ENCODE measurements at regions not wholly inside any gene's neighbourhood (a gene's known extent, or its start where the extent isn't known, plus 50 kb on each side); places are given as distances from the start of the nearest gene placed in this dataset.
A peak's percentile ranks its signal among the peaks of the same experiment; 100 is the strongest.

DNA sequence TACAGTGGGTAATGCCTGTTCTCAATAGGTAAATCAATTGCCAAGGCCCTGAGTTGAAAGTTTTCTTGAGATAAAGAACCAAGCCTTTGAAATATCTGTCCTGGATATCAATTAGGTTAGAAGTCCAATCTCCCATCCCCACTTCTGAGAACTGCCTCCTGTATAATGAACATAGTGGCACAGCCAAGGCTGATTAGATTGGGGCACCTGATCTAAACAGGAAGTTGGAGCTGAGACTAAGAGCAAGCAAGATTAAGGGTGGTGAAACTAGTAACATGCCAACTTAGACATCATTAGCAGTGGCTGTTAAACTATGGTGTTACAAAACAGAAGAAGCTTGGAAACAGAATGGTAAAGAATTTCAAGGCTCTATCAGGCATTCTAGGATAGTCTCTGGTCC, 137.7 kb upstream of the TMEM108 start:
- no peak for DNase-seq (ENCODE audit: low read depth)

DNA sequence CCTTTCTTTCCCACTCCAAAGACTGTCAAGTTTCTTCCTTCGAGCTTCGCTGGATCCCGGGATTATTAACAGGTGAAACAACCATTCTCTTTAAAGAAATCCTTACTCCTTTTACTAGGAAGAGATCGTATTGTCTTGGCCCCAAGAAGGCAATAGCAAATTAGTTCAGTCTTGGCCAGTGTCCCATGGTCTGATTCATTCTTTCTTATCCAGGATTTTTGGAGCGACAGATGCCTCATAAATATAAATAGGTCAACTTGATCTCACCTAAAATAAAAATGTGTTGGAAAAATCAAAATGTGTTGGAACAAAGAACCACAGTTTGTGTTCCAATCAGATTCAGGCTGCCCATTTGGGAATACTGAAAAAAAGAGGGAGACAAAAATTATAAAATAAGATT, 140.1 kb upstream of the TMEM108 start:
- no peak for DNase-seq (ENCODE audit: low read depth)

DNA sequence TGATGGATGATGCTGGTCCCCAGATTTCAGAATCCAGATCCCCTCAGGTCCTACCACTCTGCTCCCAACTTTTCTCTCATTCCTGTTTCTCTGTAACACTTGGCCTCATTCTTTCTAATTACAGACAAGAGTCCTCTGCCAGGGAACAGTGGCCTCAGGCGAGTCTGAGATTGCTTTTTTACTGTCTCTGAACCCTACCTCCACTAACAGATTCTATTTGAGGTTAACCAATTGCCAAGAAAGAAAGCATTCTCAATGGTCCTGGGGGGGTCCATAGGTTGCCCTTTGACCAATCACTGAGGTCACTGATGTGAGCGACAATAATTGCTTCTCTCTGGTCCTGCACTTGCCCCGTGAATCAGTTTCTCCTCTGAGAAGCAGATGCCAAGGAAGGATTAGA, 145.2 kb upstream of the TMEM108 start:
- DNase-seq (ENCODE audit: low read depth) = no peak

DNA sequence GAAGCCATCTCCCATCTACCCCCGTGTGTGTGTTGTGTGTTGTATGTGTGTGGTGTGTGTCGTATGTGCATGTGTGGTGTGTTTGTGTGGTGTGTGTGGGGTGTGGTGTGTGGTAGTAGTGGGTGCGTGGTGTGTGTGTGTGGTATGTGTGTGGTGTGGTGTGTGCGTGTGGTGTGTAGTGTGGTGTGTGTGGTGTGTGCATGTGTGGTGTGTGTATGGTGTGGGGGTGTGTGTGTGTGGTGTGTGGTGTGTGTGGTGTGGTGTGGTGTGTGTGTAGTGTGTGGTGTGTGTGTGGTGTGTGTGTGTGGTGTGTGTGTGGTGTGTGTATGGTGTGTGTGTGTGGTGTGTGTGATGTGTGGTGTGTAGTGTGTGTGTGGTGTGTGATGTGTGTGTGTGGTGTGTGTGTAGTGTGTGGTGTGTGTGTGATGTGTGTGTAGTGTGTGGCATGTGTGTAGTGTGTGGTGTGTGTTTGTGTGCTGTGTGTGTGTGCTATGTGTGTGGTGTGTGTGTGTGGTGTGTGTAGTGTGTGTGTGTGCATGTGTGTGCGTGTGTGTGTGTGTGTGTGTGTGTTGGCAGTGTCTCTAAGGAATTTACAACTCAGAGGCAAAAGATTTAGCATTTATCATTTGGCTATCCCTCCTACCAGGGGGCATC, 156.3 kb upstream of the TMEM108 start:
- no peak for DNase-seq (ENCODE audit: low read depth)

DNA sequence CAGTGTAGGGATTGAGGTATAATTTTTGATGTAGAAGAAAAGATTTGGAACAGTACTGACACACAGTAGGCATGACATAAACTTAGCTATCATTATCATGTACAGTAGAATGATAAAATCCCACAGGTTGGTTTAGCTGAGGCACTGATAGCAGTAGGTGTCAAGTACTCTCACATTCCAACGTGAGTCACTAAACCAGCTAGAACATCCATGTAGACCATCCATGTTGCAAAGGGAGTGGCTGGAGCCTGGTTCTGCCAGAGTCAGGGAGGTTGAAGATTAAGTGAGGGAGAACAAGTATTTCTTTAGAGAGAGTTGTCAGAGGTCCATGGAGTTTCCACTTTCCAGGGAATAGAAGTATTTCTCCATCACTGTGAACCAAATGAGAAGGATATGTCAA, 157.2 kb upstream of the TMEM108 start:
- DNase-seq (ENCODE audit: low read depth) = no peak

DNA sequence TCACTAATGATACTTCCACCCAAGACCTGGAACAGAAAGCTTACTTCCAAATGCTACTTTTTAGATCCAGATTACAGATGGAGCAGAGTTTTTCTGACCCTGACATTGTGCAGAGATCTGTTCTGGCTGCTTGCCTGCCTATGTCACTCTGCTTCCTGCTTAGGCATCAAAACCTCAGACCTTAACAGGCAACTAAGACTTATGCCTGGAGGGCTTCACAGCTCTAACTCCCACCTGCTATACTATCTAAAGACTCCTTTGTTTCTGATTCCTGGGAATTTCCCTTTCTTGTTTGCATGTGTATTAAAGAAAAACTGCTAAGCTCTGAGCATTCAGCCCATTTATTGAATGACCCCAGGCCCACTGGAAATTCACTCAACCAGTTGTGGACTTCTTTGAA, 157.4 kb upstream of the NPHP3 start:
- no peak for DNase-seq (ENCODE audit: low read depth)

DNA sequence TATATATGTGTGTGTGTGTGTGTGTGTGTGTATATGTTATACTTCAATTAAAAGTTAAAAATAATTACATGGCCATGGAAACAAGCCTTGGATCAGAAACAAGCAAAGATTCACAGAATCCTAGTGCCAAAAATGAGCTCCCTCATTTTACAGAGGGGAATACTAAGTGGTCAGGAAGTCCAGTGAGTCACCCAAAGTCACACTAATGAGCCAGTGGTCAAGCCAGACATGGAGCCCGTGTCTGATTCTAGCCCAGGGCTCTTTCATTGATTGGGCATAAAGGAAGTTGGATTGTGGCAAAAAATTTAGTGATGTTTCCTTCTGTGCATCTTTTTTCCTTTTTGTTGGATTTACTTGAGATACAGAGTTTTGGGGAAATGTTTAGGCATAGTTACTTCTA, 152.5 kb upstream of the NPHP3 start:
- no peak for DNase-seq (ENCODE audit: low read depth)

DNA sequence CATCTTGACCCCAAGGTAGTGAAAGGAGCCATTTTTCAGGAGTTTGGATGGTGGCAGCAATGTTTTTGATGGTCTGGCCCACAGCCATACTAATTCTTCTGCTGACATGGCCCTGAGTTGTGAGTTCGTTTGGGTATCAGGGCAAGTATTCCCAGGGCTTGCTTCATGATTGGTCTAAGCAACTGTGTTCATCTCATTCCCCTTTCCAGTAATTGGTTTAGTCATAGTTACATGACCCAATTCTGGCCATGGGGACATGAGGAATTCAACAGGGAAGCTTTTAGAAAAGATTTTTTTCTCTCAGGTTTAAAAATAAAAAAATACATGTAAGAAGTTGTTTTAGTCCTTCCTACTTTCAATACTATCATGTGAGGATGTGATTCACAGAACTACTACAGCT, 150.5 kb upstream of the NPHP3 start:
- no peak for DNase-seq (ENCODE audit: low read depth)

DNA sequence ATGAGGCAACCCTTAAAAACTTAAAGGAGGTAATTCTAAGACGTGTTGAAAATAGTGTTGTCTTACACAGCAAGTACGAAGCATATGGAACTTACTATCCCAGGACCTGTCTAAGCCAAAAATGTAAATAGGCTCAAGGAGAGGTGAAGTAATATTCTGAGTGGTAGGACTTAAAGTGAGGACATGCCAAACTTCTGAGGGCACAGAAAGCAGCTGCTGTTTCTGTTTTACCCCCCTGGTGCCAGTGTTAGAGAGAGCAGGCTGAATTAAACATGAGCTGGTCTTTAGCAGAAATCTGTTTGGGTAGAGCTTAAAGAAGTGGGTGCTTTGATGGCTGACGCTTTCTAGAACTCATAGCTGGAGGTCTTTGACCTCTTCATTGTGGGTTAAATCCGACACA, 149.7 kb upstream of the NPHP3 start:
- DNase-seq (ENCODE audit: low read depth) = no peak

DNA sequence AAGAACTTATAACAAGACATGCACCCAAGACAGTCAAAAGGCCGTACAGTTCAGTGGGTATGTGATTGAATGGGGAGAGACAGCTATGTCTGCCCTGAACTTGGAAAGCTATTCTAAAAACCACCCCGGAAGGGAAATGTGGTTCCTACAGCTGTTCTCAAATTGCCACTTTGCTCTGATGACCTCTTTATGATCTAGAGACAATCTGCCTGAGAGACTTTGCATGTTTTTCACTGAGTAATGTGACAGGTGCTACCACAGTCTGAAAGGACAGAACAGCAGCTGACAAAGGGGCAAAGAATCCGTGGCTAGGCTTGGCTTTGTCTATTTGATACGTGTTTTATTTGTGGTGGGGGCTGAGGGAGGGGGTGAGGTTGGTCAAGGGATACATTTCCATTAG, 148.3 kb upstream of the NPHP3 start:
- DNase-seq (ENCODE audit: low read depth) = no peak

DNA sequence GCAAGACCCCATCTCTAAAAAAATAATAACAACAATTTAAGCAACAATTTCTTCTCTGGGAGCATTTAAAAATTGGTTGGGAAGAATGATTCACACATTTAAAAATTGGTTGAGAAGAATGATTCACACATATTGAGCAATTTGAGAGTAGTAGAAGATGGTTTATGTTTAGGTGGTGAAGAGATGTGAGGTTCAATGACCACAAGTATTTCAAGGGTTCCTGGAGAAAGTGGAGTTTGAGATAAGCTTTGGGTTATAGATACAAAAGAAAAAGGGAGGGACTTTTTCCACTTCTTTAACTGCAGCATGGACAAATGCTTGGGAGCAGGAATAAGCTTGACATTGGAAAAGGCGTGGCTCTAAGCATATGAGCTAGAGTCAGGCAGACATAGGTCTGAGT, 145.7 kb upstream of the NPHP3 start:
- peak; percentile 52 for DNase-seq (ENCODE audit: low read depth)

DNA sequence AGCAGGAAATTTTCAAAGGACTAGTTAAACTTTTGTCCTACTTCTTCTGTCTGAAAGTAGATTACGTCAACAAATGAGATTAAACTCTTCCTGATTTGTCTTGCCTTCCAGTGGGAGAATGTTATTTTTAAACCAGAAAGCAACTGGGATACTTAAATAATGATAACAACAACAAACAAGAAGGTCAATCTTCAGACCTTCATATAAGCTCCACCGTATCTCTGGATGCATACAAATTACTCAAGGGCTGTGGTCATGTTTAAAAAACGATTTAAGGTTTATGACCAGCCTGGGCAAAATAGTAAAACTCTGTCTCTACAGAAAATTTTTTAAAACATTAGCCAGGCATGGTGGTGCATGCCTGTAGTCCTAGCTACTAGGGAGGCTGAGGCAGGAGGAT, 145.3 kb upstream of the NPHP3 start:
- DNase-seq (ENCODE audit: low read depth) = no peak

DNA sequence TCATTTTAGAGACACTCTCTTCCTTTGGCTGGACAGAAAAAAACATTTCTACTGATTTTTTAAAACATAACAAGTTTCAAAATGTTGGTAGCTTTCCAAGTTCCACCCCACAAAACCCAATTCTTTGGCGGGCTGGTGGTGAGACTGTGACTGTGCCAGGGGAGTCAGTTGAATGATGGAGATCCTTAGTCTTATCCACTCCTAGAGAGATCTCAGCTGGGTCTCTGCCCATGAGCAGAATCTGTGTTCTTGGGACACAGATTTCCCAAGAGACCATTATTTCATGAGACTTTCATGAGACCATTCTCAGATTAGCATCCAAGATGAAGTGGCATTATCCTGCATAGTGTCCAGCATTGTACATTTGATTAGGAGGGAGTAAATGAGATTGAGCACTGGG, 135.1 kb upstream of the NPHP3 start:
- no peak for DNase-seq (ENCODE audit: low read depth)

DNA sequence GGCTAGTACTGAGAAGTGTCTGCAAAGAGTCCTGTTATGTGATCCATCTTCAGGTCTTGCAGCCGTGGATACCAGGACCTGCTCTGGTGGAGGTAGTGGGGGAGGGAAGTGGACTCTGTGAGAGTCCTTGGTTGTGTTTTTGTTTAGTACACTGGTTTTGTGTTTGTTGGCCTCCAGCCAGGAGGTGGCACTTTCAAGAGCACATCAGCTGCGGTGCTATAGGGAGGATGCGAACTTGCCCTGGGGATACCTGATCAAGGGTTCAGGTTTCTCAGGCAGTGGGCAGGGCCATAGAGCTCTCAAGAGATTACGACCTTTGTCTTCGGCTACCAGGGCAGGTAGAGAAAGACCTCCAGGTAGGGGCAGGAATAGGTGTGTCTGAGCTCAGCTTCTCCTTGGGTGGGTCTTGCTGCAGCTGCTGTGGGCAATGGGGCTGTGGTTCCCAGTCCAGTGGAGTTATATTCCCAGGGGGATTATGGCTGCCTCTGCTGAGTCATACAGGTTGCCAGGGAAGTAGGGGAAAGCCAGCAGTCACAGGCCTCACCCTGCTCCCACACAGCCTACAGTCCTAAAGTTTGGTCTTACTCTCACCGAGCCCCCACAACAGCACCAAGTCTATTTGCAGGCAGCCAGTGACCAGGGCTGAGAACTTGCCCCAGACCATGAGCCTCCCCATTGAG, 132.8 kb upstream of the NPHP3 start:
- no peak for DNase-seq (ENCODE audit: low read depth)

DNA sequence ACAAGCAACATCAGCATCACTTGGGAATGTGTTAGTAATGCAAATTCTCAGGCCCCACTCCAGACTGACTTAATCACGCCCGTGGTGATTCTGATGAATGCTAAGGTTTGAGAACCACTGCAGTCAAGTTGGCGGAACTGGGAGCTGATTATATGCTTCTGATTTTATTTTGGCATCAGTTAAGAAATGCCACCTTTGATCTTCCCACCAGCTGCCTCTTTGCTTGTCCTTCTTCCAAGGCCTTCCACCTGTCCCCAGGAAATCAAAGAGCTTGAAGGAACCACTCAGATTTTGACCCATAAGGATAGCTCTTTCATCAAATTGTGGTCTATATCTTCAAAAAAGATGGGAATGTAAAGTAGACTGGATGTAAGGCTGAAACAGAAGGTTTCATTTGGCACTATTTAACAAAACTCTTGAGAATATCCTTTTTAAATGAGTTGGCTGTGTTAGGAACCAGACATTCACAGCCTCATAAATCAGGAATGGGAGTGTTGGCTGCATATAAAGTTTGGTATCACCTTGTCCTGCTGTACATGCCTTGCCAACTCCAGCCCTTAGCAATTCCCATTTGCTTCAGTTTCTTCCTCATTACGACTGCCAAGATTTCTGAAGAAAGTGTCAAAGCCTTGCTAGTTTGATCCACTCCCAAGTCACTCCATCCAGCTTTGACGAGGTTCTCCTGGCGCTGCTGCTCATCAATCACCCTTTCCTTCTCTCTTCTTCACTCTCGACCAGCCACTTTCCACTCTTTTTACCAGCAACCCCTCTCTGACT, 125.8 kb upstream of the NPHP3 start:
- DNase-seq (ENCODE audit: low read depth) = no peak

DNA sequence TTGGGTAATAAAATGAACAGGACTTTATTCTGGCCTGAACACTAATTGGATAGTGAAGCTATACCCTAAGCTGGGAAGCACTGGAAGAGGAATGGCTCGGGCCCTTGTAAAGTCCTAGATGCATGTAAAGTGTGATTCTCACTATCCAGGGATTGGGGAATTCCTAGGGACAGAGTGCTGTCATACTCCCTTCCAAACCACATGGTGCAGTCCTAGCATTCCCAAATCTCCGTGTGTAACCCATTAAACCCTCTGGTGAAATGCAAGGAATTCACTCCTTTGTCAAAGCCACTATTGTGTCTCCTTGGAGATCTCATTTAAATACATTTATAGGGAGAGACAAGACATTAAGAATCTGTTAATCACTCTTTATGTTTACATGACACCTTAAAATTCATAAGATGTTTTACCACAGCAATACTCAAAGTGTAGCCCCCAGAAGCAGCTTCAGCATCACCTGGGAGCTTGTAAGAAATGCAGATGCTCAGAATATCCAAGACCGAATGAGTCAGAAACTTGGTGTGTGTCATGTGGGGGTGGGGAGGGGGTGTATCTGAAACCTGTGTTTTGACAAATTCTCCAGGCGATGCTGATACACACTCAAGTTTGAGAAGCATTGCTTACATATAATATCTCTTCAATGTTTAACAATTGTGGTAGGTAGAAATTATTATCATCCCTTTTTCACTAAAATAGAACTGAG, 121.8 kb upstream of the NPHP3 start:
- DNase-seq (ENCODE audit: low read depth) = no peak

DNA sequence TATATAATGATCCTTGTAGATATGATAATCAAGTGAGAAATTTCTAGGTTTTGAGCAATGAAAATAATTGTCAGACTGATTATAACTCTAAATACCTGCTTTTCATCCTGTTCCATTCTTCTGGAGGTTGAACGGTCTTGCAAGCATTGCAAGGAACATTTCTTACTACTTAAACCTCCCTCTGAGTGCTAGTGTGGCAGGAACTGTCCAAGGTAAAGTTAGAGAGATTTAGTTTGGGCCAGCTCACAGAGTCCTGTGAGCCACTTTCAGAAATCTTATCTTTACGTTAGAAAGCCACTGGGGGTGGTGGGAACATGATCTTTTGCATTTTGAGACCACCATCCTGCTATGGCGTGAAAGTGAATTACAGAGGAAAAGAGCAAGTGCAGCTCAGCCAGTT, 121.1 kb upstream of the NPHP3 start:
- DNase-seq (ENCODE audit: low read depth) = no peak

DNA sequence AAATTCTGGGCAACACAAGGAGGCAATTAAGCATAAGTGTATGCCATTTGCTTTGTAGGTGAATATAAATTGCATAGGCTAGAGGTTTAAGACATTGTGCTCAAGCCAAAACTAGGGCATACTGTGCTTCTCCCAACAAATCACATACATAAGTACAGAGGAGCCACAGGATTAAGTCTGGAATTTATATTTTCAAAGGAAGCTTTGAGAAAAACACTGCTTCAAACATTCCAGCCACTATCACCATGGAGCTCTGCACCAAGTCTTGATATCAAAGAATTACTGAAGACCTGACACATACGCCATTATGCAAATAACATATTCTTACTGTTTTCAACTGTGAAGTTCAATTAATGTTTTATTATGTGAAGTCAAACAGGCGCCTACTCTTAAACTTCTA, 119.4 kb upstream of the NPHP3 start:
- no peak for DNase-seq (ENCODE audit: low read depth)

DNA sequence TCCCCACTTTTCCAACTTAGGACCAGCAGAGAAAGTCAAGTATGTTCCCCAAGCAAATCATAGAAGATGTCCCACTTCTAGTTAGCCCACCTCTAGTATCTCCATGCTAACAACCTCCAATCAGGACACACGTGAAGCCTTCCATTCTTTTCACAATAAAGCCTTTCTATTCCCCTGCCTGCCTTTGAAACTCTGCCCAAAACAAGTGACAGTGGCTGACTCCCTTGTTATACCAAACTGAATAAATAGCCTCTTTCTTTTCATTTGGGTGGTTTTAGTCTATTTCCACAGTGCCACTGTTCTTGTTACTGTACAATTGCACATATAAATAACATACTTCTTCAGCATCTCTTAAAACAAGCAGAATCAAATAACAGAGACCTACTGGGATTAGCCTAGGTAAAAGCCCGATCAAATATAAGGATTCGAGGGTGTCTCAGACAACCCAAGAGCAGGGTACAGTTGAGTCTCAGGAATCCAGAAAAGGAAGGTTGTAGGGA, 118.0 kb upstream of the NPHP3 start:
- no peak for DNase-seq (ENCODE audit: low read depth)

DNA sequence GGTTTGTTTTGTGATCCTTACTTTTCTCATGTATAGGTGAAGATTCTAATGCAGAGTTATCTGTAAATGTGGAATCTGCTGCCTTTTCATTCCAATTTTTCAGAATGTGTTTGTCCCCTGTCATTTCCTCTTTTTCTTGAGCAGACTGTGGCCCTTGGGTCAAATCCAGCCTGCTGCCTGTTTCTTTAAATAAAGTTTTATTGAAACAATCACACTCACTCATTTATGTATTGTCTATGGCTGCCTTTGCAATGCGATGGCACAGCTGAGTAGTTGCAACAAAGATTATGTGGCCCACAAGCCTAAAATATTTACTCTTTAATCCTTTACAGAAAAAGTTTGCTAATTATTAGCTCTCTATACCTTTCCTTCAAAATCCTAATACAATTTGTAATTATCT, 116.3 kb upstream of the NPHP3 start:
- no peak for DNase-seq (ENCODE audit: low read depth)

DNA sequence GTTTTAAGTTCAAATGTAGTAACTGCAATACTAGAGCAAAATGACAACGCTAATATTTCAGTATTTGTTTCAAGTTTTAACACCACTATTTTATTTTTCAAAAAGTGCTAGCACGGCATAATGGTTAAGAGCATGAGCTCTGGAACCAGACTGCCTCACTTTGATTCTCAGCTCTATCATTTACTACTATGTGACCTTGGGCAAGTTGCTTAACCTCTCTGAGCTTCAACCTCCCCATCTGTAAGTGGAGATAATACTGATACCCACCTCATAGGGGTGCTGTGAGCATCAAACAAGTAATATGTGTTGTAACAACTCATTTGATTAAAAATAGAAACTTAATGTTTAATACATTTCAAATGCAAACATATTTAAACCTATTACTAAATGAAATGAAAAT, 115.4 kb upstream of the NPHP3 start:
- DNase-seq (ENCODE audit: low read depth) = no peak

DNA sequence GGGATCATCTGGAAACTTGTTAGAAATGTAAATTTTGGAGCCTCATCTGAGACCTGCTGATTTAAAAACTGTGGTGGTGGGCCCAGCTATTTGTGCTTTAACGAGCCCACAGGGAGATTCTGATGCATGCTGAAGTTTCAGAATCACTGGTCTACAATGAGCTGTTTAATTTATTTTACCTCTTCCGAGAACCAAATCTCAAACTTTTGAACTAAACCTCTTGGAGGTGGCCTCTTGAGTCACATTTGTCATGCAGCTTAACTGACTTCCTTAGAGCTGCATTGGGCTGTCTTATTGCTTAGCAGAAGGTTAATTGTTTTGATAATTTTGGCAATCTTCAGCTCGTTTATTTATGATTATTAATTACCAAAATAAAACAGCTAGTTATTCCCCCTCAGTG, 112.1 kb upstream of the NPHP3 start:
- DNase-seq (ENCODE audit: low read depth) = no peak

Data from HT1080 (cell line).